ENCODE measurements at regions not wholly inside any gene's neighbourhood (a gene's known extent, or its start where the extent isn't known, plus 50 kb on each side); places are given as distances from the start of the nearest gene placed in this dataset.

DNA sequence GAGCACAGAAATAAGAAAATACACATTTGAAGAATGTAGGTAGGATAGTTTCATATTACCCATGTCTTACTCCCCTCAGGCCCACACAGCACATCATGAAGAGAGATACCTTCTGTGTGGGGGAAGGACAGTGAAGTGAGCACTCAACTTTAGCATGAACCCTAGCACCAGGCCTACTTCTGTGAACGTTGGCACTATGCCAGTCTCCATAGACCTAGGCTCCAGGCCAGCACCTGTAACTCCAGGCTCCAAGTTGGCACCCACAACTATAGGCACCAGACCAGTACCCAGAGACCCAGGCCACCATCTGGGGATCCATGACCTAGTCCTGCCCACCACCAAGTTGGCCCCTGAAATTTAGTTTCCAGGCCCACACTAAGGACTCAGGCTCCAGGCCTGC is 410.9 kb downstream of the INSC start:
- TF ChIP-seq POLR2A (IDR thresholded peaks at IDR 0.05; ENCODE audit: low read length) (no peak), GATA1 (IDR thresholded peaks at IDR 0.05; ENCODE audit: low read depth, low read length) (no peak)

All from erythroblast (primary cell).